Cardiac muscle cell (in vitro differentiated cells and primary cell): ENCODE measurements at regions not wholly inside any gene's neighbourhood (a gene's known extent, or its start where the extent isn't known, plus 50 kb on each side); places are given as distances from the start of the nearest gene placed in this dataset.

Experiments
- DNase-seq, 2 donors: peaks; one replicate each; pipeline versions ENCODE4 v3.0.0 to v3.0.0-alpha.2; 2010 to 2017; ENCODE audit warnings: low read depth in 1 of 2, low spot score in 1 of 2
- H3K27ac ChIP-seq: fragments of 200-600 bp; sonication (generic); 2 replicates; pipeline ENCODE4 v1.5.1; 2016
- H3K27me3 ChIP-seq: fragments of 200-600 bp; sonication (generic); 2 replicates; pipeline ENCODE4 v1.6.0; 2016; ENCODE audit warnings: control low read depth
- H3K36me3 ChIP-seq: fragments of 200-600 bp; sonication (generic); 2 replicates; pipeline ENCODE4 v1.5.1; 2016; ENCODE audit warnings: control low read depth
- H3K4me1 ChIP-seq: fragments of 200-600 bp; sonication (generic); 2 replicates; pipeline ENCODE4 v1.8.1; 2017; ENCODE audit warnings: low read depth, mild to moderate bottlenecking, mixed run types
- H3K4me3 ChIP-seq: fragments of 200-600 bp; sonication (generic); 2 replicates; pipeline ENCODE4 v1.5.1; 2016; ENCODE audit warnings: mild to moderate bottlenecking
- H3K9me3 ChIP-seq: fragments of 200-600 bp; sonication (generic); 2 replicates; pipeline ENCODE4 v1.5.1; 2017; ENCODE audit warnings: low read depth, mild to moderate bottlenecking, control low read depth
- CTCF ChIP-seq: IDR thresholded peaks from 2 replicates; pipeline ENCODE4 v1.5.1; 2012; ENCODE audit warnings: low read depth, mild to moderate bottlenecking, low read length

GRCh38 chr1:187977298-187977697 lies 1148.5 kb downstream of the PLA2G4A start:
- no peak for TF ChIP-seq CTCF
- Histone ChIP-seq H3K27ac (no peak overlapping the region), H3K9me3 (no peaks in the 10 kb centered on the region), H3K4me1 (no peaks in the 10 kb centered on the region), H3K4me3 (no peak overlapping the region), H3K36me3 (no peaks in the 10 kb centered on the region), H3K27me3 (no peaks in the 10 kb centered on the region)
- no peak for DNase-seq

GRCh38 chr1:187985145-187985896 lies 1156.6 kb downstream of the PLA2G4A start:
- no peak for TF ChIP-seq CTCF

GRCh38 chr1:187985897-187986654 lies 1157.3 kb downstream of the PLA2G4A start:
- TF ChIP-seq CTCF: no peak
- no peak for DNase-seq
- H3K4me3 ChIP-seq: no peak overlapping the region

More at GRCh38 chr1:187985145-187985896, 1156.6 kb downstream of the PLA2G4A start:
- H3K9me3 ChIP-seq: no peaks in the 10 kb centered on the region
- H3K4me3 ChIP-seq: no peak overlapping the region
- H3K36me3 ChIP-seq: no peaks in the 10 kb centered on the region
- H3K27ac ChIP-seq: no peak overlapping the region
- H3K4me1 ChIP-seq: no peaks in the 10 kb centered on the region
- no peak for DNase-seq
- no peaks in the 10 kb centered on the region for H3K27me3 ChIP-seq

GRCh38 chr1:187987236-187987776 lies 1158.6 kb downstream of the PLA2G4A start:
- Histone ChIP-seq H3K9me3 (no peaks in the 10 kb centered on the region), H3K36me3 (no peaks in the 10 kb centered on the region), H3K27ac (no peak overlapping the region), H3K27me3 (no peaks in the 10 kb centered on the region), H3K4me3 (no peak overlapping the region), H3K4me1 (no peaks in the 10 kb centered on the region)
- TF ChIP-seq CTCF: no peak
- no peak for DNase-seq

More at GRCh38 chr1:187985897-187986654, 1157.3 kb downstream of the PLA2G4A start:
- no peaks in the 10 kb centered on the region for H3K27me3 ChIP-seq
- H3K36me3 ChIP-seq: no peaks in the 10 kb centered on the region
- H3K27ac ChIP-seq: no peak overlapping the region
- no peaks in the 10 kb centered on the region for H3K4me1 ChIP-seq
- no peaks in the 10 kb centered on the region for H3K9me3 ChIP-seq

GRCh38 chr1:187991944-187992343 lies 1163.2 kb downstream of the PLA2G4A start:
- Histone ChIP-seq H3K9me3 (no peaks in the 10 kb centered on the region), H3K27me3 (no peaks in the 10 kb centered on the region), H3K27ac (no peak overlapping the region), H3K36me3 (no peaks in the 10 kb centered on the region), H3K4me1 (no peaks in the 10 kb centered on the region), H3K4me3 (no peak overlapping the region)
- no peak for TF ChIP-seq CTCF
- DNase-seq: no peak
